Calu3 (cell line): ENCODE measurements at regions not wholly inside any gene's neighbourhood (a gene's known extent, or its start where the extent isn't known, plus 50 kb on each side); places are given as distances from the start of the nearest gene placed in this dataset.
A peak's percentile ranks its signal among the peaks of the same experiment; 100 is the strongest.

Source experiments
- BruUV-seq: library from RNA; stranded (reverse); fragments of 400-500 nt; replicated peaks from 2 replicates; lab custom pipeline; 2021; lab: Mats Ljungman, UMichigan
- CTCF ChIA-PET: fragments of 300-600 bp; sonication (Branson Sonifier 250); formaldehyde crosslinking; loops from one replicate; lab custom pipeline; 2022; ENCODE audit warnings: antibody characterized with exemption; lab: Charles Lee
- DNase-seq: peaks from one replicate; pipeline ENCODE4 v3.0.0; 2022
- H3K27ac Mint-ChIP-seq: one replicate; pipeline ENCODE4 v1.8.0; 2022; ENCODE audit warnings: mixed read lengths; ENCODE audit not compliant: unreplicated experiment
- H3K27me3 Mint-ChIP-seq: one replicate; pipeline ENCODE4 v1.8.0; 2022; ENCODE audit warnings: mixed read lengths; ENCODE audit not compliant: unreplicated experiment
- H3K36me3 Mint-ChIP-seq: one replicate; pipeline ENCODE4 v1.8.0; 2022; ENCODE audit warnings: mild to moderate bottlenecking, moderate library complexity, mixed read lengths; ENCODE audit not compliant: insufficient read depth, unreplicated experiment
- H3K4me1 Mint-ChIP-seq: one replicate; pipeline ENCODE4 v1.8.0; 2022; ENCODE audit warnings: mild to moderate bottlenecking, low read depth, mixed read lengths; ENCODE audit not compliant: unreplicated experiment
- H3K4me3 Mint-ChIP-seq: one replicate; pipeline ENCODE4 v1.8.0; 2022; ENCODE audit warnings: mild to moderate bottlenecking, low read depth, moderate library complexity, mixed read lengths; ENCODE audit not compliant: unreplicated experiment
- H3K9me3 Mint-ChIP-seq: one replicate; pipeline ENCODE4 v1.8.0; 2022; ENCODE audit warnings: low read depth, mixed read lengths; ENCODE audit not compliant: unreplicated experiment
- intact Hi-C: fragments of 100-400 bp; cut with micrococcal nuclease; formaldehyde crosslinking; loops from one replicate; pipeline ENCODE4 v1.10.0; 2022; ENCODE audit not compliant: unreplicated experiment
- TF ChIP-seq, protein P1 (sequence below): fragments of 200-600 bp; IDR thresholded peaks from one replicate; pipeline ENCODE4 v1.8.0; 2022; ENCODE audit warnings: antibody characterized with exemption; ENCODE audit not compliant: unreplicated experiment

DNA sequence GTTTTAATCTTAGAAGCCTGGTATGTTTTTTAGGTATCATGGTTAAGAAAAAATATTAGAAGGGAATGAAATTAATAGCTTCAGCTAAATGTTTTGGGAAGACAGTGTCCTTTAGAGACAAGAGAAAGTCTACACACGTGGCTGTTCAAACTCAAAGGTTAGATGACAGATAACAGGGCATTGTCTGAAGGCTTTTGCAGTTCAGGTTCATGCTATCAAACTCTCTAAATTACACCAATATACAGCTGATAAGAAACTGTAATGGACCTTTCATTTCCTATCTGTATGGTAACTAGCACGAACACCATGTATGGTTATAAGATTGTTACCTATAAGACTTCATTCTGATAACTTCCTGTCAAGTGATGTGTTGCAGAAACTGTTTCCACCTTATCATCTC is 240.6 kb upstream of the MEF2C start:
- Mint-ChIP-seq H3K36me3 (no peaks in the 10 kb centered on the region), H3K4me1 (no peaks in the 10 kb centered on the region), H3K4me3 (no peak overlapping the region), H3K27me3 (no peaks in the 10 kb centered on the region), H3K27ac (no peak overlapping the region), H3K9me3 (no peaks in the 10 kb centered on the region)
- intact Hi-C loops, result no loop called here
- CTCF ChIA-PET, result no interaction called here
- TF ChIP-seq, protein P1, sequence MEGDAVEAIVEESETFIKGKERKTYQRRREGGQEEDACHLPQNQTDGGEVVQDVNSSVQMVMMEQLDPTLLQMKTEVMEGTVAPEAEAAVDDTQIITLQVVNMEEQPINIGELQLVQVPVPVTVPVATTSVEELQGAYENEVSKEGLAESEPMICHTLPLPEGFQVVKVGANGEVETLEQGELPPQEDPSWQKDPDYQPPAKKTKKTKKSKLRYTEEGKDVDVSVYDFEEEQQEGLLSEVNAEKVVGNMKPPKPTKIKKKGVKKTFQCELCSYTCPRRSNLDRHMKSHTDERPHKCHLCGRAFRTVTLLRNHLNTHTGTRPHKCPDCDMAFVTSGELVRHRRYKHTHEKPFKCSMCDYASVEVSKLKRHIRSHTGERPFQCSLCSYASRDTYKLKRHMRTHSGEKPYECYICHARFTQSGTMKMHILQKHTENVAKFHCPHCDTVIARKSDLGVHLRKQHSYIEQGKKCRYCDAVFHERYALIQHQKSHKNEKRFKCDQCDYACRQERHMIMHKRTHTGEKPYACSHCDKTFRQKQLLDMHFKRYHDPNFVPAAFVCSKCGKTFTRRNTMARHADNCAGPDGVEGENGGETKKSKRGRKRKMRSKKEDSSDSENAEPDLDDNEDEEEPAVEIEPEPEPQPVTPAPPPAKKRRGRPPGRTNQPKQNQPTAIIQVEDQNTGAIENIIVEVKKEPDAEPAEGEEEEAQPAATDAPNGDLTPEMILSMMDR, result no peak
- BruUV-seq, result no TSS peak
- DNase-seq, result no peak

DNA sequence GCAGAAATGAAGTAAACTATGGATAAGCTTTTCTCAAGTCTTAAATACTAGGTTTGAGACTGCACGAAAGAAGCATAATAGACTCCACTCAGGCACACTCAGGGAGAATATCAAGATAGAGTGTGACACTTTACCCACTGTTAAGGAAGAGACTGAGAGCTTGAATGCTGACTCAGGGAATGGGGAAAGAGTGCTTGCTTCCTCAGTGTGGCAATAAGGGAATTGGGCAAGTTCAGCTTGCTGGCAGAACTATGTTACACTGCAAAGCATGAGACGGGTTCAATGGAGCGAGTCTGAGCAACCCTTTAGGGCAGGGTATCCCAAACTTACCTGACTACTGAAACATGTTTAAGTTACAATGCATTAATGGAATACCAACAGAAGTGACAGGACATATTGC is 237.7 kb upstream of the MEF2C start:
- intact Hi-C loops, result no loop called here
- H3K36me3 Mint-ChIP-seq, result no peaks in the 10 kb centered on the region
- no TSS peak for BruUV-seq
- no peak overlapping the region for H3K4me3 Mint-ChIP-seq
- H3K27ac Mint-ChIP-seq, result no peak overlapping the region
- H3K27me3 Mint-ChIP-seq, result no peaks in the 10 kb centered on the region
- CTCF ChIA-PET, result no interaction called here
- no peak for DNase-seq
- peaks cover 8% of the 10 kb centered on the region for H3K4me1 Mint-ChIP-seq
- TF ChIP-seq, protein P1, result no peak
- no peaks in the 10 kb centered on the region for H3K9me3 Mint-ChIP-seq

DNA sequence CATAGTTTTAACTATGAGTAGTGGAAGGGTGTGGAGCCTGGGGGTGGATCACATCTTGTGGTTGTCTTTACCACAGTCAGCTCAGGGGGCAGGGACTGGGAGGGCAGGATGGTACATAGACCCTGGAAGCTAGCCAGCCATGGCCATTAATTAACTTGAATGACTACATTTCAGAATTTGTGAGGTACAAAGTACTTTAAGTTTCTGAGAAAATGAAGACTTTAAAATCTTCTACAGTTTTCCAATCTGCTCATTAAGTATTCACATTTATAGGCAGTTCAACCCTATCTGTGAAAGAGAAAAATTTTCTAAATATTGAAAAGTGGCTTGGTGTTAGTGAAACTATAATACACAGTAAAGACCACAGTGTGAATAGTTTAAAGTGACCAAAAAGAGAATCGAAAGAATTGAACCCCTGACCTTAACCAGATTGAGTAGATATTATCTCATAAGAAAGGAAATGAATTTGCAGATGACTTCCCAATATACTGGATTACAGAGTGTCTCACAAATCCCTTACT is 234.2 kb upstream of the MEF2C start:
- CTCF ChIA-PET, result no interaction called here
- Mint-ChIP-seq H3K4me1 (peaks cover 8% of the 10 kb centered on the region), H3K27ac (no peak overlapping the region), H3K27me3 (no peaks in the 10 kb centered on the region), H3K36me3 (no peaks in the 10 kb centered on the region), H3K9me3 (no peaks in the 10 kb centered on the region), H3K4me3 (no peak overlapping the region)
- BruUV-seq, result no TSS peak
- TF ChIP-seq, protein P1, result no peak
- intact Hi-C loops, result no loop called here
- DNase-seq, result peak; percentile 68

DNA sequence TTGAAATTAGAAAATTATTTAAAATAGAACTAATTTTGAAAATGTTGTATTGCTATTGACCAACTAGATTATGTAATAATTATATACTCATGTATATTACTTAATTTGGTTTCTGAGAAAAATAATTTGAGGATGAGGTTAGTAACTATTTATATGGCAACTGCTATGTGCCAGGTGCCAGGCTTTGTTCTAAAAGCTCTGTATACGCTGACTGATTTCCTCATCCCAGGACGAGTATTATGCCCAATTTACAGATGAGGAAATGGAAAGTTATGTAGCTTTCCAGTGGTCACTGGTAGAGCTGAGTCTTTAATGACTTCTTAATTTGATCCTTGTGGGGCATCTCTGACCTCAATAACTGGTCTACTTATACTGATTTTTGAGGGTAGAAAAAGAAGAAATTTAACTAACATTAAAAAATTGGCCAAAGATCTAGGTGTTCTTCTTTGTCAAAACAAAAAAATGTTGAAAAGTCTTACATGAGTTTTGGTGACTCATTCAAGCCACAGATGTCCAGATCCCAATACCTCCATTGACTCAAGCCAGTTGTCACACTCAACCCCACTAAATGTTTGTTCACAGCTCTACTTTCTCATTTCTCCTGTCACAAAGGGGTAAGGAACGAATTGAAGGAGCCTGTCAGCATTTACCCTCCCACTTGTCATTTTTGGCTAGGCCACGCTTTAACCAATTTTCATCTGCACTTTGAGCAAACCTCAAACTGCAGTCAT is 228.1 kb upstream of the MEF2C start:
- H3K36me3 Mint-ChIP-seq, result no peaks in the 10 kb centered on the region
- no peak overlapping the region for H3K4me3 Mint-ChIP-seq
- TF ChIP-seq, protein P1, result no peak
- no peaks in the 10 kb centered on the region for H3K27me3 Mint-ChIP-seq
- DNase-seq, result no peak
- BruUV-seq, result no TSS peak
- H3K27ac Mint-ChIP-seq, result no peak overlapping the region
- intact Hi-C loops, result no loop called here
- H3K4me1 Mint-ChIP-seq, result no peaks in the 10 kb centered on the region
- CTCF ChIA-PET, result no interaction called here
- H3K9me3 Mint-ChIP-seq, result no peaks in the 10 kb centered on the region
